ENCODE measurements at regions not wholly inside any gene's neighbourhood (a gene's known extent, or its start where the extent isn't known, plus 50 kb on each side); places are given as distances from the start of the nearest gene placed in this dataset.
A peak's percentile ranks its signal among the peaks of the same experiment; 100 is the strongest.
"Not testable (repeated sequence)": the region's sequence is repeated elsewhere in the genome, so short reads cannot be mapped to it uniquely, and the experiment has no call there.

DNA sequence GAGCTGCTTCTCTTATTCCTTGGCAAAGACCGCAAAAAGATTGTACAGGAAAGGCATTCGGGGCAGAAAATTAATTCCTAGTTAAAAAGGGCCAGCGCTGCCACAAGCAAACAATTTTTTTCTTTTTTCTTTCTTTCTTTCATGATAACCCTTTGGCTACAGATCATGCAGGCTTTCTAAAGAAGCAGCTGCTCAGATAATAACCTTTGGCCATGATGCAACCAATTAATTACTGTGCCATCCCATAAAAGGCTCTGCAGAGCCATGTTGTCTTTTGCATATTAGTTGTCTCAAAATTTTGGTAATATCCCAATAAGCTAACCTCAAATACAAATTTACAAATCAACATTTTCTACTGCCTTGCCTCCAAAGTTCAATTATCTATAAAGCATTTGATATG is 758.4 kb upstream of the SEMA6A start:
- DNase-seq (ENCODE audit: low read depth, low spot score) = no peak
- H3K27ac ChIP-seq = no peak overlapping the region

GRCh38 chr5:117332341-117332740 is 757.7 kb upstream of the SEMA6A start:
- DNase-seq (ENCODE audit: low read depth, low spot score) = no peak
- H3K27ac ChIP-seq = no peak overlapping the region

GRCh38 chr5:117327511-117327910 is 752.9 kb upstream of the SEMA6A start:
- no peak overlapping the region for H3K27ac ChIP-seq
- DNase-seq (ENCODE audit: low read depth, low spot score) = no peak

- DNase-seq (ENCODE audit: low read depth, low spot score) = no peak
- H3K27ac ChIP-seq = no peak overlapping the region
Measured at GRCh38 chr5:117326997-117327396, 752.4 kb upstream of the SEMA6A start.

DNA sequence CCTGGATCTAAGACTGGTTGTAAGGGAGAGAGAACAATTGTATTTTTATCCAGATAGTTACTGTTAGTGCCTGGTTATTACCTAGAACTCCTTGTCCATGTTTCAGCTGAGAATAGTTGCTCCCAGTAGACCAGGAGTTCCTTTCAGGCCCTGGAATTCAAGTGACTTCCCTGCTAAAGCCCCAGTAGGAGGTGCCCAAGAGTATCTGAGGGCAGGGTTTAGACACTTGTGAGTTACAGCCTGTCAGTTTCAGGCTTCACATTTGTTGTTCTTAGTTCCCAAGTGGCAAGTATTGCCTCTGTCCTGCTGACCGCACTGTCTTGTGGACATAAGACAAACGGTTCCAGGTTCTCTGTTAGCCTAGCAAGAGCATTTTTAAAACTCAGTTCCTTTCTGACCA is 743.9 kb upstream of the SEMA6A start:
- H3K27ac ChIP-seq = no peak overlapping the region
- DNase-seq (ENCODE audit: low read depth, low spot score) = no peak

- H3K27ac ChIP-seq = no peak overlapping the region
- DNase-seq (ENCODE audit: low read depth, low spot score) = no peak
Measured at GRCh38 chr5:117315170-117315569, 740.5 kb upstream of the SEMA6A start.

DNA sequence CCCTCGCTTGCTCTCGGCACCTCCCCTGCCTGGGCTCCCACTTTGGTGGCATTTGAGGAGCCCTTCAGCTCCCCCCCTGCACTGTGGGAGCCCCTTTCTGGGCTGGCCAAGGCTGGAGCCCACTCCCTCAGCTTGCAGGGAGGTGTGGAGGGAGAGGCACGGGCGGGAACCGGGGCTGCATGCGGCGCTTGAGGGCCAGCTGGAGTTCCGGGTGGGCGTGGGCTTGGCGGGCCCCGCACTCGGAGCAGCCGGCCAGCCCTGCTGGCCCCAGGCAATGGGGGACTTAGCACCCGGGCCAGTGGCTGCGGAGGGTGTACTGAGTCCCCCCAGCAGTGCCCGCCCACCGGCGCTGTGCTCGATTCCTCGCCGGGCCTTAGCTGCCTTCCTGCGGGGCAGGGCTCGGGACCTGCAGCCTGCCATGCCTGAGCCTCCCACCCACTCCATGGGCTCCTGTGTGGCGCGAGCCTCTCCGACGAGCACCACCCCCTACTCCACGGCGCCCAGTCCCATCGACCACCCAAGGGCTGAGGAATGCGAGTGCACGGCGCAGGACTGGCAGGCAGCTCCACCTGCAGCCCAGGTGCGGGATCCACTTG is 730.0 kb upstream of the SEMA6A start:
- DNase-seq (ENCODE audit: low read depth, low spot score); H3K27ac ChIP-seq: not testable (repeated sequence)

DNA sequence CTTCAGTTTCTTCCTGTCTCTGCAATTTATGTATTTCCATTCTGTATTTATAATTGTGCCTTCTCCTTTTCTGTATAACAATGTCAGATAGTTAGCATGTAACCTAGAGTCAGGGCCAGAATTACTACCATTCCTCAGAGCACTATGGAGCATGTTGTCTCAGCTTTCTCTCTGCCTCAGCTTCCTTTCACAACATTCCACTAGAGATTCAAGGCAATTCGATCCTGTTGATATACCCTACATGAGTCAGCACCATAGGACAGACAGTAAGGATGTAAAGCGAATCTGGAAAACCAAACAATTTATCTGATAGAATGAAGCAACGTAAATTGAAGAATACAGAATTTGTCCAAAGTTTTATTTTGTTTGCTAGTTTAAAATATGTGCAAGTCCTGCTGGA is 728.3 kb upstream of the SEMA6A start:
- DNase-seq (ENCODE audit: low read depth, low spot score) = no peak
- H3K27ac ChIP-seq = no peak overlapping the region

DNA sequence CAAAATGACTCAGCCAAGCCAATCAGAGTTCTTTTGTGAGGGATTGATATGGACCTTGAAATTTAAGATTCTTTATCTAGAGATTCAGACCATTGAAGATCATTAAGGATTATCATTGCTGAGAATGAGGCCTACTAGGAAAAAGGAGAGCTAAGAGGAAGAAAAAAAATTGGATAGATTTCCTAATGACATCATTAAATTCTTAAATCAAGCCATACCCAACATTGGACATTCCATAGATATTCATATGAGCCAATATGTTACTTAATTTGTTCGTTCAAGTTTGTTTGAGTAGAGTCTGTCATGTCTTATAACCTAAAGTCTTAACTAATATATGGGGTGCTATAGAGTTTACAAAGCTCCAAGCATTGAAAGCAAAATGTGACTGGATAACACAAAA is 727.9 kb upstream of the SEMA6A start:
- no peak overlapping the region for H3K27ac ChIP-seq
- no peak for DNase-seq (ENCODE audit: low read depth, low spot score)

DNA sequence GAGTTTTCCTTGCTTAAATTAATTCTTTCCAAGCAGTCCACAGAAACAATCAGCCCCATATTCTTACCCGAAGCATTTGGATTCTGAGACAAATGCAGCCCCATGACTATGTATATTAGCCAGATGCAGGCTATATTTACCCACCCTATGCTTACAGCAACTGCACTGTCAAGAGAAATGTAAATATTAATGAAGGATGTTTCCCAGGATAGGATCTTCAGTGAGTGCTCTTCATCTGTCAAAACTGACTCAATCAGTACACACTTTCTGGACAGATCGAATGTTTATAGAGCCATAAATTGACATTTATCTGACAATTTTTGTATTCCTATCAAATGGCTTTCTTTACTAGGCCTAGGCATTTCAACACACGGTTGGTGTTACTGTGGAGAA is 725.3 kb upstream of the SEMA6A start:
- H3K27ac ChIP-seq = no peak overlapping the region
- DNase-seq (ENCODE audit: low read depth, low spot score) = no peak

GRCh38 chr5:117299224-117299935 is 724.8 kb upstream of the SEMA6A start:
- DNase-seq (ENCODE audit: low read depth, low spot score) = no peak

GRCh38 chr5:117296872-117297271 is 722.2 kb upstream of the SEMA6A start:
- H3K27ac ChIP-seq = no peak overlapping the region

More at GRCh38 chr5:117299224-117299935, 724.8 kb upstream of the SEMA6A start:
- H3K27ac ChIP-seq = no peak overlapping the region

GRCh38 chr5:117295941-117296340 is 721.3 kb upstream of the SEMA6A start:
- H3K27ac ChIP-seq = no peak overlapping the region
- DNase-seq (ENCODE audit: low read depth, low spot score) = no peak

More at GRCh38 chr5:117296872-117297271, 722.2 kb upstream of the SEMA6A start:
- no peak for DNase-seq (ENCODE audit: low read depth, low spot score)

DNA sequence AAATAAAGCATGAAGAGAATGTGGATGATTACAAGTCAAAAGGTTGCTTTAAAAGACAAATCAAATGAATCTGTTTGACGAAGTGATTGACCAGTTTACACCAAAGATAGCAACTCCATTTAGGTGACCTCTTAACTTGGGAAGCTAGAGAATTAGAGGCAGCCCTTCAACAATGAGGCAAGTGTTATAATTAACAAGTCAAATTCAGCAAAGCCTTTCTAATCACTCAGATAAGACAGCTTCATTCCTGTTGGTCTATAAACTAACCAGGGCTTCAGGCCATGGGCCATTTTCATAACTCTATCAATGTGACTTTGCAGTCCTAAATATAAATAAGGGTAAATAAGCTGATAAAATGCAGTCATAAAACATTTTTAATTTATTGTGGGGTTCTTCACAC is 712.2 kb upstream of the SEMA6A start:
- H3K27ac ChIP-seq = no peak overlapping the region
- DNase-seq (ENCODE audit: low read depth, low spot score) = no peak

DNA sequence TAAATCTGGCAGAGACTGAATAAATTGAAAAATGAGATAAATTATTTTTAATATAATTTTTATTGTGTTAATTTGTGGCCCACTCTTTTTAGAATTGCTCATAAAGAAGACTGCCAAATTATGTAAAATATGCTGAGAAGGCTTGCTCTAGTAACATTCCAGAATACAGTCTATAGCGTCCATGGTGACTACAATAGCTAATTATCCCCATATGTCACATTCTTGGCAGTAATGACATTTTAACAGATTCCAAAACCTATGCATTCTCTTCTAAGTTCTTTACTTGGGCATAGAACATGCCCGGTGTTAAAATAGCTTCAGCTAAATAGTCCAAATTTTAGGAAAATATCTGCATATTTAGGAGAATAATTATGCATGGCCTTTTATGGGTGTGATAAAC is 697.0 kb upstream of the SEMA6A start:
- DNase-seq (ENCODE audit: low read depth, low spot score) = no peak
- no peak overlapping the region for H3K27ac ChIP-seq

DNA sequence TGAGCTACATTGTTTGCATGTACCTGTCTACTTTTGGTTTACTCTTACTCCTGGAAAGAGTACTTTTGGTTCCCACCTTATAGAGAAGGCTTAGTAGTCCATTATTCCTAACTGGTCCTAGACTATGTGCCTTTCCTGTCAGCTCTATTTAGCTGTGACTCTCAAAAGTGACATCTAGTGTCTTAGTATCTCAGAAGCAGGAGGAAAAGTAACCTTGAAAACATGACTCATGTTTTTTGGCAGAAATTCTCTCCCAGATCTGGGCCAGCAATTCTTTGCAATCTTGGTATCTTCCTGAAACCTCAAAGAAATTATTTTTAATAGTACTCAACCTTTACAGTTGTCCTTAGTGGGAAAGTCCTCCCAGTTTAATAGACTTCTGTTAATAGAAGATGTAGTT is 691.7 kb upstream of the SEMA6A start:
- H3K27ac ChIP-seq = no peak overlapping the region
- DNase-seq (ENCODE audit: low read depth, low spot score) = no peak

DNA sequence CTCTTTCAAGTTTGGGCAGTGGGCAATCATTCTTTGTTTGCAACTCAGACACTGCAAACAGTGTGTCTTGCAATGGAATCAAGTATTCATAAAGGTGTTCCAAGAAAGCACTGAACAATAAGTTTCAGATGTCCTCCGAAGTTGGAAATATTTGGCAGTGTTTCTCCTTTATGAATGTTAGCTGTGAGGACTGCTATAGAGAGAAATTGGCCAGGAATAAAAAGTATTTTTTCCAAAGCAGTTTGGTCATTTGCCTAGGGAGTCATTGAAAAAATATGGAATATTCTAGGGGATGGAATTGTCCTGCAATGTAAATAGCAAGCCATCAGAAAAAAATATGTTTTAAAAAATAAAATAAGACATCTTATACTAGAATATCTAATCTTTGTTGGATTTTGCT is 688.6 kb upstream of the SEMA6A start:
- H3K27ac ChIP-seq = no peak overlapping the region
- DNase-seq (ENCODE audit: low read depth, low spot score) = no peak

DNA sequence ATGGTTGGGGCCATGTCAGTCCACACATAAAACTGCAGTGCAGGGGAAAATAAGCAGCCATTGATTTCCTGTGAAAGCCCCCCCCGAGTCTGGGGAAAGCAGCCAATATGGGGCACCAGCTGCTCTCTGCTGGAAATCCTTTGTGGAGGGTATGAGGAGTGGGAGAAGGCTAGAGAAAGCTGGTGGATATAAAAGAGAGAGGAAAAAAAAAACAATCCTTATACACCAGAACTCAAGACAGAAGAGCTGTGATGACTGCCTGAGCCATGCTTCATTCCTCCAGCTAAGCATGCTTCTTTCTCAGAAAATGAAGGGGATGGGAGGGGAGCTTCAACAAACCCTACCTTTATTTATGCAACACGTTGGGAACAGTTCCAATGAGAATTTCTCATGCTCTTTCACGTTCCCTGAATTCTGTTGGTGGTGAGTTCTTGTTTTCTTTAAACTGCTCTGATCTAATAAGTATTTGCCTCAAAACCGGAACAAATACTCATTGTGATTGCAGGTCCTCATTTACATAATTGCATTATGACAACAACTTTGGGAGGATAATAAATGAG is 688.0 kb upstream of the SEMA6A start:
- peak overlapping the region; percentile 63 for H3K27ac ChIP-seq
- DNase-seq (ENCODE audit: low read depth, low spot score) = no peak

- DNase-seq (ENCODE audit: low read depth, low spot score) = peak; percentile 1
- H3K27ac ChIP-seq = peak overlapping the region; percentile 63
Measured at GRCh38 chr5:117261948-117262571, 687.4 kb upstream of the SEMA6A start.

DNA sequence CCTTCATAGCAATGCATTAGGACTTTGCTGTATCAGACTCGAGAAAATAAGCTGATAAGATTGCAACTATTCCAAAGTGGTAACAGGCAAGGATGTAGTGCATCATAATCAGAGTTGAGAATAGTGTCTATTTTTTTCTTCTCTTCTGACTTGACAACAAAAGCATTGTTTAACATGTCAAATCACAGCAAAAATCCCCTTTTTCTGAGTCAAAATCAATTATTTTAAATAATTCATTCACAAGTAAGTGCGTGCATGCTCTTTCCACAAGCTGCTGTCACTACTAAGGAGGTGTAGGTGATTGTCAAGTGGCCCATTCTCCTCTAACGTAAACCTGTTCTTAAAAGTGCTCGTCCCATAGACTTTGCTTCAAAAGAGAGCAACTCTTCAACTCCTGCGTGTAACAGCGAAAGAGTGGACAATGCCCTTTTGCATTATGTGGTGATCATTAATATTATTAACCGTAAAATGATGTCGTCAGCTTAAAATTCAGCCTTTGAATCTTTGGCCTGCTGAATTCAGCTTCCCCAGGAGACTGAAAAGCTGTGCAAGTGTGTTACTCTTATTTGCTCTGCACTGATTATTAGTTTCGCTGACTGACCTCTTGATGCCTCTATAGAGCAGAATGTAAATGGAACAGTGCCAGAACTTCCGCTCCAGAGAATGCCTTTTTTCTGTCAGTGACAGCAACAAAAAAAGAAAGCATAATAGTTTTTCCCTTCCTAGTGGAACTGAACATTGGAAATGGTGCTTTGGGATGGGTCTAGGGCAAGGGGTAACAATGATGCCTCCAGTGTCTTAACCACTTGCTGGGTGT is 680.8 kb upstream of the SEMA6A start:
- DNase-seq (ENCODE audit: low read depth, low spot score) = no peak
- H3K27ac ChIP-seq = no peak overlapping the region

- no peak for DNase-seq (ENCODE audit: low read depth, low spot score)
- H3K27ac ChIP-seq = no peak overlapping the region
Measured at GRCh38 chr5:117252566-117252965, 677.9 kb upstream of the SEMA6A start.

All from epithelial cell of prostate (primary cell).